ENCODE measurements at regions not wholly inside any gene's neighbourhood (a gene's known extent, or its start where the extent isn't known, plus 50 kb on each side); places are given as distances from the start of the nearest gene placed in this dataset.
"Not testable (repeated sequence)": the region's sequence is repeated elsewhere in the genome, so short reads cannot be mapped to it uniquely, and the experiment has no call there.

DNA sequence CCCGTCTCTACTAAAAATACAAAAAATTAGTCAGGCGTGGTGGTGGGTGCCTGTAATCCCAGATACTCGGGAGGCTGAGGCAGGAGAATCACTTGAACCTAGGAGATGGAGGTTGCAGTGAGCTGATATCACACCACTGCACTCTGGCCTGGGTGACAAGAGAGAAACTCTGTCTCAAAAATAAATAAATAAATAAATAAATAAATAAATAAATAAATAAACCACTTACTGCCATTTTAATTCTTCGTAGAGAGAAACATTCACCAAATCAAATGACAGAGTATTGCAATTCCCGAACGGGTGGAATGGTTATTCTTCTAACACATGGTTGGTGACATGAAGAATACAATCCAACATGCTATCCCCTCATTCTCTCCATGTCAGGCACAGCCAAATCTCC, 754.3 kb upstream of the AUTS2 start:
- not testable (repeated sequence) for TF ChIP-seq RXRA, YY1, SP1 (IDR thresholded peaks at IDR 0.05)
- TF ChIP-seq, protein P1, sequence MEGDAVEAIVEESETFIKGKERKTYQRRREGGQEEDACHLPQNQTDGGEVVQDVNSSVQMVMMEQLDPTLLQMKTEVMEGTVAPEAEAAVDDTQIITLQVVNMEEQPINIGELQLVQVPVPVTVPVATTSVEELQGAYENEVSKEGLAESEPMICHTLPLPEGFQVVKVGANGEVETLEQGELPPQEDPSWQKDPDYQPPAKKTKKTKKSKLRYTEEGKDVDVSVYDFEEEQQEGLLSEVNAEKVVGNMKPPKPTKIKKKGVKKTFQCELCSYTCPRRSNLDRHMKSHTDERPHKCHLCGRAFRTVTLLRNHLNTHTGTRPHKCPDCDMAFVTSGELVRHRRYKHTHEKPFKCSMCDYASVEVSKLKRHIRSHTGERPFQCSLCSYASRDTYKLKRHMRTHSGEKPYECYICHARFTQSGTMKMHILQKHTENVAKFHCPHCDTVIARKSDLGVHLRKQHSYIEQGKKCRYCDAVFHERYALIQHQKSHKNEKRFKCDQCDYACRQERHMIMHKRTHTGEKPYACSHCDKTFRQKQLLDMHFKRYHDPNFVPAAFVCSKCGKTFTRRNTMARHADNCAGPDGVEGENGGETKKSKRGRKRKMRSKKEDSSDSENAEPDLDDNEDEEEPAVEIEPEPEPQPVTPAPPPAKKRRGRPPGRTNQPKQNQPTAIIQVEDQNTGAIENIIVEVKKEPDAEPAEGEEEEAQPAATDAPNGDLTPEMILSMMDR (IDR thresholded peaks at IDR 0.05; ENCODE audit: low read depth, low read length, missing input control), result not testable (repeated sequence)
- TF ChIP-seq, protein P2, sequence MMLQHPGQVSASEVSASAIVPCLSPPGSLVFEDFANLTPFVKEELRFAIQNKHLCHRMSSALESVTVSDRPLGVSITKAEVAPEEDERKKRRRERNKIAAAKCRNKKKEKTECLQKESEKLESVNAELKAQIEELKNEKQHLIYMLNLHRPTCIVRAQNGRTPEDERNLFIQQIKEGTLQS (IDR thresholded peaks at IDR 0.05), result not testable (repeated sequence)
- TF ChIP-seq, protein P3, sequence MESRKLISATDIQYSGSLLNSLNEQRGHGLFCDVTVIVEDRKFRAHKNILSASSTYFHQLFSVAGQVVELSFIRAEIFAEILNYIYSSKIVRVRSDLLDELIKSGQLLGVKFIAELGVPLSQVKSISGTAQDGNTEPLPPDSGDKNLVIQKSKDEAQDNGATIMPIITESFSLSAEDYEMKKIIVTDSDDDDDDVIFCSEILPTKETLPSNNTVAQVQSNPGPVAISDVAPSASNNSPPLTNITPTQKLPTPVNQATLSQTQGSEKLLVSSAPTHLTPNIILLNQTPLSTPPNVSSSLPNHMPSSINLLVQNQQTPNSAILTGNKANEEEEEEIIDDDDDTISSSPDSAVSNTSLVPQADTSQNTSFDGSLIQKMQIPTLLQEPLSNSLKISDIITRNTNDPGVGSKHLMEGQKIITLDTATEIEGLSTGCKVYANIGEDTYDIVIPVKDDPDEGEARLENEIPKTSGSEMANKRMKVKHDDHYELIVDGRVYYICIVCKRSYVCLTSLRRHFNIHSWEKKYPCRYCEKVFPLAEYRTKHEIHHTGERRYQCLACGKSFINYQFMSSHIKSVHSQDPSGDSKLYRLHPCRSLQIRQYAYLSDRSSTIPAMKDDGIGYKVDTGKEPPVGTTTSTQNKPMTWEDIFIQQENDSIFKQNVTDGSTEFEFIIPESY (IDR thresholded peaks at IDR 0.05), result not testable (repeated sequence)
